GM10266 (cell line): ENCODE measurements at regions not wholly inside any gene's neighbourhood (a gene's known extent, or its start where the extent isn't known, plus 50 kb on each side); places are given as distances from the start of the nearest gene placed in this dataset.

ENCODE experiments used
- DNase-seq: peaks from one replicate; pipeline ENCODE4 v3.0.0; 2012; ENCODE audit errors: extremely low spot score
- CTCF ChIP-seq: IDR thresholded peaks from 2 replicates; pipeline ENCODE4 v1.5.1; 2012; ENCODE audit warnings: mild to moderate bottlenecking, low read depth; ENCODE audit not compliant: control insufficient read depth, insufficient read depth; ENCODE audit errors: missing control alignments

DNA sequence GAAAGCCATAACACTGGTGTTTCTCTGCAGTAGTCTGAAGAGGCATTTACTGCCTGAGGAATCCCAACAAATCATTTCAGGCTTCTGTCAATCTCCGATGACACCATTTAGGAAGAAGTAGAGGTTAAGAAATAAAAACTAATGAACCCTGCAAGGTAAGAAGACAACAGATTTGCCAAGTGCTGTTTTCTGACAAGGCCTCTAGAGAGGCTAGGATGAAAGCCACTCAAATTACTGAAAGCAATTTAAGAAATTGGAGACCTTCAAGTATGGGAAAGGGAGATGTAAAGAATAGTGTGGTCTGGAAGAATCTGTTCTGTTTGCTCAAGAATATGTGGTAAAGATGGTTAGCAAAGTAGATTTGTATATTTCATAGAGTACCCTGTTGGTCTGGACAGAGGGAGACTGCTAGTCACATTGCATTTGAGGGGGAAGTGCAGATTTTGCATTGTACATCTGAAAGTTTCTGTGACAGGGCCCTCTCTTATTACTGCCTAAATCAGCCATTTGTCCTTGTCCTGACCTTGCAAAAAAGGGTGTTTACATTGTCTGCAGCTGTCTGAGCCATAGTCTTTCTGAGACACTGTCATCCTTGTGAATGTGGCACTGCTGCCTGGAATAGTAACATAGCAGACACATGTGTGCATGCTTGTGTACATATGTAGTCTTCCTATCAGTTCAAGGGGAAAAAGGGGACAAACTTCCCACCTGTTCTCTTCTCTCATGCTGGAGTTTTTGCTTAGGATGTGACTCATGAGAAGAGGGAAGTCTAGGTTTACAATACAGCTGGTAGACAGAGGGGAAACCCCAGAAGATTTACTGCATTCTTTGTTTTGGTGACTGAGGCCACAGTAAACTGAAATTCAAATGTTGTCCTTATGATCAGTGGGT is 640.2 kb upstream of the KIRREL3 start:
- no peak for DNase-seq
- TF ChIP-seq CTCF: no peak

DNA sequence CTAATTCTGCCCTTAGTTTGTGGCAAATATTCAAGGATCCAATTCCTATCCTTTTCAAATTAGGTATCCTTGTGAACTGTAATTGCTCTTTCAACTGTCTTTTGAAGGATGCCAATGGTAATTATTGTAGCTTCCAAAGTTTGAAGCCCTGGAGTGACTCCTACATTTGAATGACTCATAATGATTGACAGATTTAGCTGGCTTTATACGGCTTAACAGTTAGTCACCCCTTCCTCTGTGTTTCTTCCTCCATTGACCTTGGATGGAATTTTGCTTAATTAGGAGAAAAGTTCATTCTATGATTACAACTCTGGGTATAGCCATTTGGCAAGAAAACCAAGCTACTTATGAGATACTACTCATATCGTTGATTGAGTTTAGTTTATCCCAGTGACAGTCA is 639.3 kb upstream of the KIRREL3 start:
- no peak for DNase-seq

DNA sequence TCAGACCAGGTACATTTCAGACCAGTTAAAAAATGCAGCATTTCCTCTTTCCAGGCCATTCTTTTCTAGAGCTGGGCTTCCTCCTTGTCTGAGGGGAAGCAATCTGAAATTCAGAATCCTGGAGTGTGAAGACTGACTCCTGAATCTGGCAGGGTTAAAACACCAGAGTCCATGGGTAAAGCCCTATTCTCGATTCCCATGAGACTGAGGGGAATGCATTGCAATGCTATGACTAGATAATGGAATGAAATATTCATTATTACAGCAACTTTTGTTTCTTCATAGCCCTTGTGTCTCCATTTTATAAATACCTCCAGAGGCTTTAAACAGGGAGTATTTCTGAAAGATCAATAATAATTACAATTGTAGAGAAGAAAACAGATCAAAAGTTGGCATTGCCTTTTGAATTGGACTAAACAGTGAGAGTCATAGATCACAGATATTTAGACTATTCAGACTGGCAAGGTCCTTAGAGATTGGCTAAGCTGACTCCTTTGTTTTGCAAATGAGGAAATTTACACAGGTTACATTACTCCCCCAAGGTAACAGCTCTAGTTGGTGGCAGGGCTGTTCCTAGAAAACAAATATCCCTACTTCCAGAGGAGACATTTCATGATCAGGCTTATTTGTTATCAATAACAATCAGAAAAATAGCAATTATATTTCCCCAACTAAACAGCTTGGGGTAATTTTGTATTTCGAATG is 632.6 kb upstream of the KIRREL3 start:
- no peak for TF ChIP-seq CTCF
- DNase-seq: no peak

More for the DNA sequence above, 639.3 kb upstream of the KIRREL3 start:
- TF ChIP-seq CTCF: no peak

GRCh38 chr11:127632546-127632945 is 632.0 kb upstream of the KIRREL3 start:
- TF ChIP-seq CTCF: no peak

GRCh38 chr11:127631974-127632373 is 631.4 kb upstream of the KIRREL3 start:
- TF ChIP-seq CTCF: no peak
- no peak for DNase-seq

More at GRCh38 chr11:127632546-127632945, 632.0 kb upstream of the KIRREL3 start:
- DNase-seq: no peak

DNA sequence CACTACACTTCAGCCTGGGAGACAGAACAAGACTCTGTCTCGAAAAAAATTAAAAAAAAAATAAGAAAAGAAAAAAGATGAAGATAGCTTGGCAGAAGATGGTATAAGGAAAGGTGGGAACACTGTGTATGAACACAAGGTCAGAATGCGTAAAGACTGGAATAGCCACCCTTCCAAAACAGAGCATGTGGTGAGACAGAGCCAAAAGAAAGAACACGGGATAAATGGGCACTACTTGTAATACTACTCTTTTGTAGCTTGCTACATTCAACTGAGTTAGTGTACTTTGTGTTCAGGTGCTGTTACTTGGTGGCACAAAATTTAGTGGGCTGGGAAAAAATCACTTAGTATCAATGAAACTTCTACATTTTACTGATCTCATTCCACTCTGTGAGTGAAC is 628.6 kb upstream of the KIRREL3 start:
- no peak for DNase-seq
- TF ChIP-seq CTCF: no peak

- TF ChIP-seq CTCF: no peak
- no peak for DNase-seq
Observed at GRCh38 chr11:127628458-127628785, 627.9 kb upstream of the KIRREL3 start.
